ENCODE measurements at regions not wholly inside any gene's neighbourhood (a gene's known extent, or its start where the extent isn't known, plus 50 kb on each side); places are given as distances from the start of the nearest gene placed in this dataset.

GRCh38 chr20:30484009-30484748, 773.3 kb upstream of the DEFB115 start:
- ATAC-seq: no peak

GRCh38 chr20:30484749-30485070, 772.8 kb upstream of the DEFB115 start:
- no peak for TF ChIP-seq ZFP30 (CRISPR knock-in tag; IDR thresholded peaks at IDR 0.05)
- no peak for TF ChIP-seq RARB (CRISPR knock-in tag; IDR thresholded peaks at IDR 0.05)
- no peak for TF ChIP-seq TOX (CRISPR knock-in tag; IDR thresholded peaks at IDR 0.05; ENCODE audit: borderline replicate concordance)
- TF ChIP-seq PATZ1 (CRISPR knock-in tag; IDR thresholded peaks at IDR 0.05; ENCODE audit: borderline replicate concordance): no peak
- TF ChIP-seq POU6F1 (CRISPR knock-in tag; IDR thresholded peaks at IDR 0.05; ENCODE audit: borderline replicate concordance, low read depth): no peak
- TF ChIP-seq ZNF70 (CRISPR knock-in tag; IDR thresholded peaks at IDR 0.05): no peak
- TF ChIP-seq TSHZ2 (CRISPR knock-in tag; IDR thresholded peaks at IDR 0.05): no peak
- TF ChIP-seq ARNTL (CRISPR knock-in tag; IDR thresholded peaks at IDR 0.05; ENCODE audit: borderline replicate concordance, low read depth): no peak
- TF ChIP-seq CSDC2 (CRISPR knock-in tag; IDR thresholded peaks at IDR 0.05): no peak
- ATAC-seq: no peak

More at GRCh38 chr20:30484009-30484748, 773.3 kb upstream of the DEFB115 start:
- TF ChIP-seq ZFP3 (CRISPR knock-in tag; IDR thresholded peaks at IDR 0.05) (no peak), PATZ1 (CRISPR knock-in tag; IDR thresholded peaks at IDR 0.05; ENCODE audit: borderline replicate concordance) (no peak), ZNF8 (CRISPR knock-in tag; IDR thresholded peaks at IDR 0.05) (no peak), CSDC2 (CRISPR knock-in tag; IDR thresholded peaks at IDR 0.05) (no peak), BACH2 (CRISPR knock-in tag; IDR thresholded peaks at IDR 0.05; ENCODE audit: borderline replicate concordance) (no peak), ISL1 (CRISPR knock-in tag; IDR thresholded peaks at IDR 0.05) (no peak), ESRRG (CRISPR knock-in tag; IDR thresholded peaks at IDR 0.05) (no peak)

GRCh38 chr20:30485331-30486102, 771.9 kb upstream of the DEFB115 start:
- ATAC-seq: no peak
- no peak for TF ChIP-seq BACH2 (CRISPR knock-in tag; IDR thresholded peaks at IDR 0.05; ENCODE audit: borderline replicate concordance)
- TF ChIP-seq POU6F1 (CRISPR knock-in tag; IDR thresholded peaks at IDR 0.05; ENCODE audit: borderline replicate concordance, low read depth): no peak
- no peak for TF ChIP-seq ARNTL (CRISPR knock-in tag; IDR thresholded peaks at IDR 0.05; ENCODE audit: borderline replicate concordance, low read depth)
- TF ChIP-seq ZNF8 (CRISPR knock-in tag; IDR thresholded peaks at IDR 0.05): no peak
- no peak for TF ChIP-seq SNAI2 (CRISPR knock-in tag; IDR thresholded peaks at IDR 0.05)
- no peak for TF ChIP-seq CSRNP3 (CRISPR knock-in tag; IDR thresholded peaks at IDR 0.05)
- TF ChIP-seq TSHZ2 (CRISPR knock-in tag; IDR thresholded peaks at IDR 0.05): no peak
- no peak for TF ChIP-seq PATZ1 (CRISPR knock-in tag; IDR thresholded peaks at IDR 0.05; ENCODE audit: borderline replicate concordance)
- no peak for TF ChIP-seq ZC3H10 (CRISPR knock-in tag; IDR thresholded peaks at IDR 0.05)
- no peak for TF ChIP-seq ISL1 (CRISPR knock-in tag; IDR thresholded peaks at IDR 0.05)
- no peak for TF ChIP-seq ESRRG (CRISPR knock-in tag; IDR thresholded peaks at IDR 0.05)
- TF ChIP-seq ZFP30 (CRISPR knock-in tag; IDR thresholded peaks at IDR 0.05): no peak
- no peak for TF ChIP-seq ZNF70 (CRISPR knock-in tag; IDR thresholded peaks at IDR 0.05)
